ENCODE measurements at regions not wholly inside any gene's neighbourhood (a gene's known extent, or its start where the extent isn't known, plus 50 kb on each side); places are given as distances from the start of the nearest gene placed in this dataset.

GRCh38 chr10:129101232-129101980 lies 365.6 kb upstream of the MGMT start:
- no peak for DNase-seq

GRCh38 chr10:129102906-129103693 lies 363.9 kb upstream of the MGMT start:
- no peak for DNase-seq

GRCh38 chr10:129104266-129105045 lies 362.6 kb upstream of the MGMT start:
- no peak for DNase-seq

DNA sequence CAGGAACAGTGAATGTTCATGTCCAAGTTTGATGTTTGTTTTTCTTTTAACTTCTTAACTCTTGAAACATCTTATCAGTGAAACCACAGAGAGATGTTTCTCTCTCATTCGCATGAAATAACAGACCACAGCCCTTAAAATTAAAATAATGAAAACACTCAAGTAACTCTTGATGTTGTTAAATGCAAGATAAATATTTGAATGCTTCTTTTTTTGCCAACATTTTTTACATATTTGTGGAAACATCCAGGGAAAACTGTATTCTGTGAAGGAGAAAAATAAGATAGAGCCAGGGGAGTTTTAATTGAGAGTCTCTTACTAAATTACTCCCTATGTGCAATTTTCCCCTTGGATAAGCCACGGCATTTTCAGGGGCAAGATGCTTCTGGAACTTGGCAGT lies 361.8 kb upstream of the MGMT start:
- no peak for DNase-seq

GRCh38 chr10:129106314-129106713 lies 360.7 kb upstream of the MGMT start:
- no peak for DNase-seq

- no peak for DNase-seq
Observed at GRCh38 chr10:129107525-129107924, 359.5 kb upstream of the MGMT start.

GRCh38 chr10:129108378-129108777 lies 358.7 kb upstream of the MGMT start:
- no peak for DNase-seq

DNA sequence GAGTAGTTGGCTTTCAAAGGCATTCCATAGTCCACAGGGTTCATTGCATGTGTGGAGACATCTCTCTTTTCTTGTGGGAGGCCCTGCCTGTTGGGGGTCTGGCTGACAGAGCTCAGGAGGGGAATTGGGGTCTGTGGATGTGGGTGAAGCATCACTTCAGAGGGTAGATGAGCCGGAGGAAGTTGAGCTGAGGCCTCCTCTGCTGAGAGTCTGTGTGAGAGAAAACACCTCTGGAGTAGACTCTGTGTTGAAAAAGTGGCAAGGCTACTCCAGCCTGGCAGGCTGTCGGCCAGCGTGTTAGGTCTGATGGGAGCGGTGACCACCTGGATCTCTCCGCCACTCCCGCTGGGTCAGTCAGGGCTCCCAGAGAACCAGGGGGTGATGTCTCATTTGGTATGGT lies 358.0 kb upstream of the MGMT start:
- DNase-seq: no peak

GRCh38 chr10:129110780-129111179 lies 356.3 kb upstream of the MGMT start:
- no peak for DNase-seq

GRCh38 chr10:129111922-129112321 lies 355.1 kb upstream of the MGMT start:
- no peak for DNase-seq

GRCh38 chr10:129114588-129114987 lies 352.5 kb upstream of the MGMT start:
- DNase-seq: no peak

DNA sequence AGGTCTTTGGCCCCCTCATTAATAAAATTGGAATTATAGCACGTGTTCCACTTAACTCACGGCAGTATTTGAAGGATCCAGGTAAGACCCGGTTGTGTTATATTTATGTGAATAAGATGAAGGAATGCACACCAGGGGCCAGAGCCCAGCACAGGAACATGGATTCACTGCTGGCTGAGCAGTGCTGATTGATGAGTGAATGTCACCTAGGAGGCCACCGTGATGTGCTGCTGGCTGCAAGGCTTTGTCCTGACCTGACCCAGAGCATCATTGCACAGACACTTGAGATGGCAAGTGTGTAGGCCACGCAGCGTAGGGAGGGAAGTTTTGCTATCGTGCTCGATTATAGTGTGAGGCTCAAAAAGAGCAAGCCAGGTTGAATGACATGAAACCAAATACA lies 350.7 kb upstream of the MGMT start:
- DNase-seq: no peak

DNA sequence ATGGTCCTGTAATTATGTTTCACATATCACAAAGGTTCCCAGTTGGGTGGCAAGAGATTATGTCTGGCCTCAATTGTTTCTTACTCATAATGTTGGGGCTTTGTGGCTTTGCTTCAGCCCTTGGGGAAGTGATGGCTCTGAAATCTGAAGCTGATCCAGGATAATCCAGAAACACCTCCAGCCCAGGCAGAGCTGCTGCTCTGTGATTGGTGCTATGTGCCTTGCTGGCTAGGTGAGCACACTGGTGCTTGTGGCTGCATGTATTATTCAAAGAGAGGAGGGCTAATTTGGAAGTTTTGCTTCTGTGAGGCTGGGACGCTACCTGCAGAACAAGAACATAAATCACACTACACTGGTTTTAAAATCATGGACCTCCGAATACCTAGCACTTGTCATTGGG lies 346.6 kb upstream of the MGMT start:
- no peak for DNase-seq

- no peak for DNase-seq
Observed at GRCh38 chr10:129122846-129123245, 344.2 kb upstream of the MGMT start.

DNA sequence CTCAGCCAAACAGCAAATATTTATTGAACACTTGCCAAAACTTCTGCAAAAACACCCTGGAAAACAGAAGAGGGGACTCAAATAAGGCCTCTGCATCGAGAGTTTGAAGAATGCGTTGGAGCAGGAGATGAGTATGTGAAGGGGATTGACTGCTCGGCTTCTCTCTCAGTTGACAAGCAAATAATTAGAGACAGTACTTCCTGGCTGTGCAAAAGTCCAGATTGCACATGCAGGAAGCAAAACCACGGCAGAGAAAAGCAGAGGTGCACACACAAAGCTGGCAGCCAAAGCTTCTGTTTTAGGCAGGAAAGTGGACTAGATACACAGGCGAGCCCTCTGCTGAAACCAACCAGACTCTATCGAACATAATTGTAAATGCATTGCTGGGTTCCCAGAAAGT lies 343.6 kb upstream of the MGMT start:
- DNase-seq: no peak

DNA sequence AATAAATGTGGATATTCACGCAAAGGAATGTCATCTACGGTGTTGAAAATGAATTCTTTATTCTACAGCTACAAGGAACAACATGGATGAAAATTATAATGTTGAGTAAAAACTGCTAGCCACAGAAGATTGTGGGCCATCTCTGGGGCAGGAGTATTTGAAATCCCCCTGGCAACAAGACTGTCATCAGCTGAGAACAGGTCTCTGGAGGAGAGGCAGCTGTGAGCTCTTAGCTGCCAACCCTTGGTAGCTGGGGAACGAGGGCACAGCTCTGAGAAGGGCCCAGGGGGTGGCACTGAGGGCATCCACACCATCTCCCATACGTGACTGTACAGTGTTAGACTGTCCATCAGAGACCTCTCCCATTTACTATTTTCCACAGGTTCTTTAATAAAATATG lies 340.1 kb upstream of the MGMT start:
- no peak for DNase-seq

DNA sequence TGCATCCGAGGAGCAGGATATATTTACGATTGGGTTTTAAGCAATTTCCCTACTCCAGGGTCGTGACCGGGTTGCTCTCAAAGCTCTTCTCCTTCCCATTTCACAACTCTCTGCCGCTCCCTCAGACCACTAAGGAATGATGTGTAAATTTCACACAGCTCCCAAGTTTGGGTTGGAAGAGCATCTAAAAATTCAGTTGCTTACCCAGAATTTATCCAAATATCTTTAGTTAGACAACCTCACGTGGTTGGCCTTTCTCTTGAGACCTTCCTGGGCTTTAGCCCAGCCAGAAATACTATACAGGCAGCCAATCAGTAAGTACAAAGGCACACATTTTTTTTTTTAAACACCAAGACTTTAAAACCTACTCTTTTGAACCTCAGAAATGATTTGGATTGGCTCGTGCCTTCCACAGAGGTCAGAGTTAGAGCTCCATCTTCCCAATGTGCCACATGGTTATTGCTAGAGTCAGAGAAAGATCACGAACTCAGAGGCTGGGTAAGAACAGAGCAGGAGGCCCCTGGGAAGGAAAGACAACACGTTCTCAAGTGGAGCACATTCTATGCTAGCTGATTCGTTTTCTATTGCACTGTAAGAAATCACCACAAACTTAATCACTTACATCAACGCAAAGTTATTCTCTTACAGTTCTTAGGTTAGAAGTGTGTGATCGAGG lies 335.4 kb upstream of the MGMT start:
- DNase-seq: no peak

DNA sequence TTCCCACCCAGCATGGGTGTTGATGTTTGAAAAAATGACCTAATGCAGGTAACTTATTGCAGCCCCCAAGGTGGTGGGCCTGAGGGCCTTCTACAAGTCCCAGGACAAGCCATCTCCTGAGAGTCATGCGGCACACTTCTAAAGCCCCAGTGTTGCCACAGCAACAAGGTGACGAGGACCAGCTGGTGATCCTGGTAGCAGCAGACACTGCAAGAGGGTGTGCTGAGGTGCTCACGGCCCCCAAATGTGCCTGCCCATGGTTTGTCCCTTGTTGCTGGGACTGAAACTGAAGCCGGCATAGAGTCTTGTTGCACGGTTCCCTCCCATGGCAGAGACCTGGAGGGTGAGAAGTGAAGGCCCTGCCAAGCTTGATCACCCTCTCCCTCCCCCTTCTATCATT lies 333.2 kb upstream of the MGMT start:
- DNase-seq: no peak

GRCh38 chr10:129134371-129134770 lies 332.7 kb upstream of the MGMT start:
- no peak for DNase-seq

- no peak for DNase-seq
Observed at GRCh38 chr10:129135624-129136023, 331.4 kb upstream of the MGMT start.

GRCh38 chr10:129136074-129136473 lies 331.0 kb upstream of the MGMT start:
- no peak for DNase-seq

DNA sequence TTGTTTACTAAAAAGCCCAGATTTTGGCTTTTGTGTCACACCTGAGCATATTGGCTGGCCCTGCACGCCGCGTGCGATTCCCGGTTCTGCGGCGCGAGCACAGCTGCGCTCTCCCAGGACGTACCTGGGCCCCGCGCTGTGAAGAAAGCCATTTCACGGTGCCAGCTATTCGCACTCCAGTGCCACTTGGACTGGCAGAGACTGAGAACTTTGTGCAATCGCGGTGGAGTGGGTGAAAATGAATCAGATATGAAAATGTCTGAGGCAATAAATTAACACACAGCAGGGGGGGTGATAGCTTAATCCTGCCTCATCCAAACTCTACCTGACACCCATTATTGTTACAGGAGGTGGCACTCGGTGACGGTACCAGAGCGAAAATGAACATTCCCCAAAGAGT lies 330.1 kb upstream of the MGMT start:
- DNase-seq: no peak
